ENCODE measurements at regions not wholly inside any gene's neighbourhood (a gene's known extent, or its start where the extent isn't known, plus 50 kb on each side); places are given as distances from the start of the nearest gene placed in this dataset.
"Not testable (repeated sequence)": the region's sequence is repeated elsewhere in the genome, so short reads cannot be mapped to it uniquely, and the experiment has no call there.

DNA sequence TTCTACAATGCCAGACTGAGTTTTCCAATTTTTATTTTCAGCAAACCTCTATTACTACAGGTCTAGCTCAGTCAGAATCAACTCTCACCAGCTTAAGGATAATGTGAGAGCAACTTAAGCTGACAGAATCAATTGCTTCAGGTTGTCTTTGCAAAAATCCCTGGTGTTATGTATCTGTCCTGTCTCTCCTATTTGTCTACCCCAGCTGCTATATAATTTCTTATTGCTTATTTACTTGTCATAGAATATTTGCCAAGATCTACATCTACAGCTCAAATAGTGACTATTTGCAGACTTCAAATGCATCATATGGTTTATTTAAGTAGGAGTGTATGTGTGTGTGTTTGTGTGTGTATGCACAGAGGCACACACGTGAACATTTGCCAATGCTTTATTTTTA lies 54.1 kb downstream of the FOXG1 start:
- H3K9me3 ChIP-seq (ENCODE audit: control insufficient read depth, insufficient read depth, low read length) = no peaks in the 10 kb centered on the region
- no peak for DNase-seq (ENCODE audit: low read depth in 4 of 6, low spot score in 6 of 6)
- no peak overlapping the region for H3K4me3 ChIP-seq (ENCODE audit: low read depth, low read length)
- H3K36me3 ChIP-seq (ENCODE audit: control insufficient read depth, insufficient read depth, low read length) = no peaks in the 10 kb centered on the region
- no peak overlapping the region for H3K27ac ChIP-seq (ENCODE audit: low read depth, low read length)
- no peaks in the 10 kb centered on the region for H3K4me1 ChIP-seq (ENCODE audit: control insufficient read depth, insufficient read depth, low read length)
- WGBS (ENCODE audit: insufficient coverage) = no CpG with 5 or more reads among the region's 1 CpG
- no peaks in the 10 kb centered on the region for H3K27me3 ChIP-seq (ENCODE audit: control insufficient read depth, insufficient read depth, low read length)

DNA sequence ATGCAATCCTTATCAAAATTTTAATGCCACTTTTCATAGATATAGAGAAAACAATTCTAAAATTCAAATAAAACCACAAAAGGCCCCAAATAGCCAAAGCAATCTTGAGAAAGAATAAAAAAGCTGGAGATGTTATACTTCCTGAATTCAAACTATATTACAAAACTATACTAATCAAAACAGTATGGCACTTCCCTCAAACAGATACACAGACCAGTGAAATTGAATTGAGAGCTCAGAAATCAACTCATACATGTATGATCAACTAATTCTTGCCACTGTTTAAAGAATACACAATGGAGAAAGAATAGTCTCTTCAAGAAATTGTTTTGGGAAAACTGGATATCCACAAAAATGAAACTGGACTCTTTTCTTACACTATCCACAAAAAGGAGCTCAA lies 55.4 kb downstream of the FOXG1 start:
- Histone ChIP-seq H3K27ac (ENCODE audit: low read depth, low read length) (no peak overlapping the region), H3K9me3 (ENCODE audit: control insufficient read depth, insufficient read depth, low read length) (no peaks in the 10 kb centered on the region), H3K36me3 (ENCODE audit: control insufficient read depth, insufficient read depth, low read length) (no peaks in the 10 kb centered on the region), H3K27me3 (ENCODE audit: control insufficient read depth, insufficient read depth, low read length) (no peaks in the 10 kb centered on the region), H3K4me1 (ENCODE audit: control insufficient read depth, insufficient read depth, low read length) (no peaks in the 10 kb centered on the region), H3K4me3 (ENCODE audit: low read depth, low read length) (no peak overlapping the region)
- DNase-seq (ENCODE audit: low read depth in 4 of 6, low spot score in 6 of 6) = no peak

DNA sequence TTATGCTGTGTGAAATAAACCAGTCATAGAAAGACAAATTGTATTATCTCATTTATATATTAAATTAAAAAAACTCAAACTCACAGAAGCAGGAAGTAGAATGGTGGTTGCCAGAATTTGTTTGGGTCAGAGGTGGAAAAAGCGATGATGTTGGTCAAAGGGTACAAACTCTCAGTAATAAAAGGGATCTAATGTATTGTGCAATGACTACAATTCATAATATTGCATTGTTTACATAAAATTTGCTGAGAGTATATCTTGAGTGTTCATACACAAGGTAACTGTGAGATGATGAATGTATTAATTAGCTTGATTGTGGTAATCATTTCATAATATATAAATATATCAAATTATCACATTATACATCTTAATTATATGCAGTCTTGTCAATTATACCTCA lies 56.7 kb downstream of the FOXG1 start:
- H3K27ac ChIP-seq (ENCODE audit: low read depth, low read length) = no peak overlapping the region
- no peaks in the 10 kb centered on the region for H3K9me3 ChIP-seq (ENCODE audit: control insufficient read depth, insufficient read depth, low read length)
- H3K36me3 ChIP-seq (ENCODE audit: control insufficient read depth, insufficient read depth, low read length) = no peaks in the 10 kb centered on the region
- H3K27me3 ChIP-seq (ENCODE audit: control insufficient read depth, insufficient read depth, low read length) = no peaks in the 10 kb centered on the region
- WGBS (ENCODE audit: insufficient coverage) = no CpG with 5 or more reads among the region's 1 CpG
- DNase-seq (ENCODE audit: low read depth in 4 of 6, low spot score in 6 of 6) = no peak
- no peaks in the 10 kb centered on the region for H3K4me1 ChIP-seq (ENCODE audit: control insufficient read depth, insufficient read depth, low read length)
- H3K4me3 ChIP-seq (ENCODE audit: low read depth, low read length) = no peak overlapping the region

DNA sequence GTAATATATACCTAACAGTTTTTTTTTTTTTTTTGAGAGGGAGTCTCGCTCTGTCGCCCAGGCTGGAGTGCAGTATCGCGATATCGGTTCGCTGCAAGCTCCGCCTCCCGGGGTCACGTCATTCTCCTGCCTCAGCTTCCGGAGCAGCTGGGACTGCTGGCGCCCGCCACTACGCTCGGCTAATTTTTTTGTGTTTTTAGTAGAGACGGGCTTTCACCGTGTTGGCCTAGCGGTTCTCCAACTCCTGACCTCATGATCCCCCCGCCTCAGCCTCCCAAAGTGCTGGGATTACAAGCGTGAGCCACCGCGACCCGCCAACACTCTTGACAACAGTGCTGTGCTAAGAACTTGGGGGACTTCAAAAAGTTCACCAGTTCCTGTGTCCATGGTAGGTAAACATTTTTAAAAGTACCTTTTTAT lies 63.5 kb downstream of the FOXG1 start:
- no peaks in the 10 kb centered on the region for H3K27me3 ChIP-seq (ENCODE audit: control insufficient read depth, insufficient read depth, low read length)
- H3K4me3 ChIP-seq (ENCODE audit: low read depth, low read length) = no peak overlapping the region
- 96% methylated on average over 8 of the region's 22 CpGs for WGBS (ENCODE audit: insufficient coverage)
- no peak for DNase-seq (ENCODE audit: low read depth in 4 of 6, low spot score in 6 of 6)
- no peaks in the 10 kb centered on the region for H3K9me3 ChIP-seq (ENCODE audit: control insufficient read depth, insufficient read depth, low read length)
- no peak overlapping the region for H3K27ac ChIP-seq (ENCODE audit: low read depth, low read length)
- H3K36me3 ChIP-seq (ENCODE audit: control insufficient read depth, insufficient read depth, low read length) = no peaks in the 10 kb centered on the region
- no peaks in the 10 kb centered on the region for H3K4me1 ChIP-seq (ENCODE audit: control insufficient read depth, insufficient read depth, low read length)

DNA sequence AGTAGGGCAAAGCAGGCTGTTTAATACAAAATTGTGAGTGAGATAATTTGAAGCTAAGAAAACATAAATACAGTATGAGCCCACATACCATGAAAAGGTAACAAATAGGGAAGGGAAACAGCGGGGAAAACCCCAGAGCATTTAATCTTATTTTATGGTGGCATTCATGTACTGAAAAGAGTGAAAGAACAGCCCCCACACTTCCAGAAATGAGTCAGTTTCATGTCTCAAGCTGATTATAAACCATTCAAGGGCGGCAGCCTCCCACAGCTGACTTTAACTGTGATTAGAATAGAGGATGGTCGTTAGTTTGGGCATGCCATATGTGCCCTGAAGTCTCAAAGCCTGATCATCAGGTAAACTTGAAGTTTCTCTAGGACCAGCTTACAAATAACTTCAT lies 64.5 kb downstream of the FOXG1 start:
- peak in 1 of 6 donors; percentile 1 for DNase-seq (ENCODE audit: low read depth in 4 of 6, low spot score in 6 of 6)
- H3K4me1 ChIP-seq (ENCODE audit: control insufficient read depth, insufficient read depth, low read length) = no peaks in the 10 kb centered on the region
- H3K27me3 ChIP-seq (ENCODE audit: control insufficient read depth, insufficient read depth, low read length) = no peaks in the 10 kb centered on the region
- H3K27ac ChIP-seq (ENCODE audit: low read depth, low read length) = no peak overlapping the region
- H3K4me3 ChIP-seq (ENCODE audit: low read depth, low read length) = no peak overlapping the region
- H3K9me3 ChIP-seq (ENCODE audit: control insufficient read depth, insufficient read depth, low read length) = no peaks in the 10 kb centered on the region
- H3K36me3 ChIP-seq (ENCODE audit: control insufficient read depth, insufficient read depth, low read length) = no peaks in the 10 kb centered on the region
- no CpG with 5 or more reads among the region's 3 CpGs for WGBS (ENCODE audit: insufficient coverage)

DNA sequence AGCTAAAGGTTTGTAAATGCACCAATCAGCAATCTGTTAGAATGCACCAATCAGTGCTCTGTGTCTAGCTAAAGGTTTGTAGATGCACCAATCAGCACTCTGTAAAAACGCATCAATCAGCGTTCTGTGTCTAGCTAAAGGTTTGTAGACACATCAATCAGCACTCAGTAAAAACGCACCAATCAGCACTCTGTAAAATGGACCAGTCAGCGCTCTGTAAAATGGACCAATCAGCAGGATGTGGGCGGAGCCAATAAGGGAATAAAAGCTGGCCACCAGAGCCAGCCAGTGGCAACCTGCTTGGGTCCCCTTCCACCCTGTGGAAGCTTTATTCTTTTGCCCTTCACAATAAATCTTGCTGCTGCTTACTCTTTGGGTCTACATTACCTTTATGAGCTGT lies 76.0 kb downstream of the FOXG1 start:
- 100% methylated on average over 4 of the region's 5 CpGs for WGBS (ENCODE audit: insufficient coverage)
- H3K9me3 ChIP-seq (ENCODE audit: control insufficient read depth, insufficient read depth, low read length); H3K27ac ChIP-seq (ENCODE audit: low read depth, low read length); H3K4me1 ChIP-seq (ENCODE audit: control insufficient read depth, insufficient read depth, low read length); H3K27me3 ChIP-seq (ENCODE audit: control insufficient read depth, insufficient read depth, low read length); H3K4me3 ChIP-seq (ENCODE audit: low read depth, low read length); H3K36me3 ChIP-seq (ENCODE audit: control insufficient read depth, insufficient read depth, low read length); DNase-seq (ENCODE audit: low read depth in 4 of 6, low spot score in 6 of 6): not testable (repeated sequence)

DNA sequence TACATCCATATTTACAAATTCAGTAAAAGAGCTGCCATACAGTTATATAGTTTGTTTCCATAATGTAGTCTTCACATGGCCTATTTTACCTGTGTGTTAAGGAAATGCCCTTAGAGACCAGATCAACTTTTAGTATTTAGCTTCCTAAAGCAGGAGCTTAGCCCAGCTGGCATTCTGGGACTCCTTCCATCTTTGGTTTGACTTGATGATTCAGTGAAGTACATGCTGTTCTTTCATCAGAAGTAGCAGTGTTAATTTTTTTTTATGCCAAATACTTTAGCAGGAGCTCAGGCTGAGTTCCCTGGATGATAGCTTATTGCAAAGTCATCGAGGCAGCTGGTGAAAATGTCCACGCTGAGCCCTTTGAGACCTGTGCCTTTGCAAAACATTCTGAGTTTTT lies 101.0 kb downstream of the FOXG1 start:
- H3K9me3 ChIP-seq (ENCODE audit: control insufficient read depth, insufficient read depth, low read length) = no peaks in the 10 kb centered on the region
- WGBS (ENCODE audit: insufficient coverage) = 83% methylated on average over 2 of the region's 2 CpGs
- peak in 1 of 6 donors; percentile 74 for DNase-seq (ENCODE audit: low read depth in 4 of 6, low spot score in 6 of 6)
- H3K36me3 ChIP-seq (ENCODE audit: control insufficient read depth, insufficient read depth, low read length) = no peaks in the 10 kb centered on the region
- no peak overlapping the region for H3K4me3 ChIP-seq (ENCODE audit: low read depth, low read length)
- no peak overlapping the region for H3K27ac ChIP-seq (ENCODE audit: low read depth, low read length)
- H3K4me1 ChIP-seq (ENCODE audit: control insufficient read depth, insufficient read depth, low read length) = no peaks in the 10 kb centered on the region
- H3K27me3 ChIP-seq (ENCODE audit: control insufficient read depth, insufficient read depth, low read length) = no peaks in the 10 kb centered on the region

DNA sequence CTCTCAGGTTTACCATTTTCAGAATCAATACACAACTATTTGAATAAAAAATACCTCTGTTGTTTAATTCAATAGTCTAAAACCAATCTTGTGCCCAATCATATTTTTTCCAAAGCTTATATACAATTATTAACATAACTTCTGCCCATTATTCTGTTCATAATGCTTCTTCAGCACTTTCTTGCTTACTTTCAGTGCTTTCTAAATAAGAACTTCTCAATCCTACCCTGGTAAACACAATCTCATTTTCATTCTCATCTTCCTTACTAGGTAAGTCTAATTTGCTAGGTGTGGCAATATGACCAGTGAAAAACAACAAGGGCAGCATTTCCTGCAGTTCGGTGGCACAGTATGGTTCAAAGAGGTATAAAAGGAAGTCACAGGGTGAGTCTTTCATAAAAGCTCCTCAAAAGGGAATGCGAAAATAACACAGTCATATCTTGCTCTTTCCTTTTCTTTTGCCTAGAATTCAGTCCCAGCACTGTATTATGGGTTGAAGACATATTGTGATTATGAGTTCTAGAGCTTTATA lies 103.5 kb downstream of the FOXG1 start:
- no peaks in the 10 kb centered on the region for H3K36me3 ChIP-seq (ENCODE audit: control insufficient read depth, insufficient read depth, low read length)
- WGBS (ENCODE audit: insufficient coverage) = no CpG with 5 or more reads among the region's 2 CpGs
- H3K4me3 ChIP-seq (ENCODE audit: low read depth, low read length) = no peak overlapping the region
- H3K27ac ChIP-seq (ENCODE audit: low read depth, low read length) = no peak overlapping the region
- no peaks in the 10 kb centered on the region for H3K27me3 ChIP-seq (ENCODE audit: control insufficient read depth, insufficient read depth, low read length)
- DNase-seq (ENCODE audit: low read depth in 4 of 6, low spot score in 6 of 6) = no peak
- no peaks in the 10 kb centered on the region for H3K4me1 ChIP-seq (ENCODE audit: control insufficient read depth, insufficient read depth, low read length)
- H3K9me3 ChIP-seq (ENCODE audit: control insufficient read depth, insufficient read depth, low read length) = no peaks in the 10 kb centered on the region

DNA sequence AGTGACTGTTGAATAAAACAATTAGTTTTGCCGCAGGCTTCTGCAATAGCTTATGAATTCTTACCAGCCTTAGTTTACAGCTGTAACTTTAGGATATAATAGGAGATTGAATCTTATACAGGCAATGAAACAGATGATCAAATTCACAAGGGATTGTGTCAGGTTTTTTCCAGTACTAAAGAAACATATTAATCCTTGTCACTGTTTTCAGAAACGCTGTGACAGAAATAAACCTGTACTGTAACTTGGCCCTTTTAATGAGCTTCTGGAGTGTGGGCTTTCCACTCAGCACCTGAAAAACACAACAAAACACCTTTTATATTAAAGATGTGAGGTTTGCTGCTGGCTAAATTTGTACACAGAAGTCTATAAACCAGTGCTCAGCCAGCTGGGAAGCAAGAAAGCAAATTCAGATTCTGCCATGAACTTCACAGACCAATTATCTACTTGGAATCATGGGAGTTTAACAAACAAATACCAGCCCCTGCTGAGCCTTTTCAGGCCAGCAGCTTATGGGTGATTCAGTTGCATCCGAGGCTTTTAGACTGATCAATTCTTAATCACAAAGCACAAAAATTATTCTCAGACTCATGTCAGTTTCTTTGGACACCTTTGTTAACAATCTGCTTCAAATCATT lies 109.5 kb downstream of the FOXG1 start:
- peak in 2 of 6 donors; percentile 47 to 78 for DNase-seq (ENCODE audit: low read depth in 4 of 6, low spot score in 6 of 6)
- Histone ChIP-seq H3K27ac (ENCODE audit: low read depth, low read length) (no peak overlapping the region), H3K4me3 (ENCODE audit: low read depth, low read length) (no peak overlapping the region), H3K4me1 (ENCODE audit: control insufficient read depth, insufficient read depth, low read length) (no peaks in the 10 kb centered on the region), H3K36me3 (ENCODE audit: control insufficient read depth, insufficient read depth, low read length) (no peaks in the 10 kb centered on the region), H3K9me3 (ENCODE audit: control insufficient read depth, insufficient read depth, low read length) (no peaks in the 10 kb centered on the region), H3K27me3 (ENCODE audit: control insufficient read depth, insufficient read depth, low read length) (no peaks in the 10 kb centered on the region)
- WGBS (ENCODE audit: insufficient coverage) = no CpG with 5 or more reads among the region's 3 CpGs

DNA sequence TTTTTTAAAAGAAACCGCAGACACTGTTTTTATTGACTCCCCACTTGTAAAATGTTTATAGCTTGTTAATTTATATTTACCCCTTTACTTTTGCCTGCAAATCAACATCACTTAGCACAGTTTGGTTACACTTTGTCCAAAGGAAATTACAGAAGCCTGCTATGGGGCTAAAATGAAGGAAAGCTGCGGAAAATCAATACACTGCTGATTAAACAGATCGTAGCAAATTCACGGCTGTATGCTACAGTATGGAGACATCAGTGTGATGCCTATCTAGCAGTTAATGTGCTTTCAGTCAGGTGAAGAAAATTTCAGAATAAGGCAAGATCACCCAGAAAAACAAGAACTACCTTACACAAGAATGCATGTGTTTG lies 110.0 kb downstream of the FOXG1 start:
- WGBS (ENCODE audit: insufficient coverage) = 55% methylated on average over 3 of the region's 4 CpGs
- no peak overlapping the region for H3K4me3 ChIP-seq (ENCODE audit: low read depth, low read length)
- no peaks in the 10 kb centered on the region for H3K4me1 ChIP-seq (ENCODE audit: control insufficient read depth, insufficient read depth, low read length)
- H3K27ac ChIP-seq (ENCODE audit: low read depth, low read length) = no peak overlapping the region
- H3K27me3 ChIP-seq (ENCODE audit: control insufficient read depth, insufficient read depth, low read length) = no peaks in the 10 kb centered on the region
- no peaks in the 10 kb centered on the region for H3K9me3 ChIP-seq (ENCODE audit: control insufficient read depth, insufficient read depth, low read length)
- H3K36me3 ChIP-seq (ENCODE audit: control insufficient read depth, insufficient read depth, low read length) = no peaks in the 10 kb centered on the region
- DNase-seq (ENCODE audit: low read depth in 4 of 6, low spot score in 6 of 6) = peak in 2 of 6 donors; percentile 39 to 59
